Stimulated activated CD8-positive, alpha-beta memory T cell treated with anti-CD3 and anti-CD28 coated beads, Interleukin-4, amount 100 ng/mL, for 48 hours (primary cell): ENCODE measurements at regions not wholly inside any gene's neighbourhood (a gene's known extent, or its start where the extent isn't known, plus 50 kb on each side); places are given as distances from the start of the nearest gene placed in this dataset.

ENCODE experiments used
- DNase-seq: peaks from one replicate; pipeline ENCODE4 v3.0.0-alpha.2; 2020

- no peak for DNase-seq
These were observed 215.8 kb upstream of the CITED2 start for GRCh38 chr6:139590206-139590605.

DNA sequence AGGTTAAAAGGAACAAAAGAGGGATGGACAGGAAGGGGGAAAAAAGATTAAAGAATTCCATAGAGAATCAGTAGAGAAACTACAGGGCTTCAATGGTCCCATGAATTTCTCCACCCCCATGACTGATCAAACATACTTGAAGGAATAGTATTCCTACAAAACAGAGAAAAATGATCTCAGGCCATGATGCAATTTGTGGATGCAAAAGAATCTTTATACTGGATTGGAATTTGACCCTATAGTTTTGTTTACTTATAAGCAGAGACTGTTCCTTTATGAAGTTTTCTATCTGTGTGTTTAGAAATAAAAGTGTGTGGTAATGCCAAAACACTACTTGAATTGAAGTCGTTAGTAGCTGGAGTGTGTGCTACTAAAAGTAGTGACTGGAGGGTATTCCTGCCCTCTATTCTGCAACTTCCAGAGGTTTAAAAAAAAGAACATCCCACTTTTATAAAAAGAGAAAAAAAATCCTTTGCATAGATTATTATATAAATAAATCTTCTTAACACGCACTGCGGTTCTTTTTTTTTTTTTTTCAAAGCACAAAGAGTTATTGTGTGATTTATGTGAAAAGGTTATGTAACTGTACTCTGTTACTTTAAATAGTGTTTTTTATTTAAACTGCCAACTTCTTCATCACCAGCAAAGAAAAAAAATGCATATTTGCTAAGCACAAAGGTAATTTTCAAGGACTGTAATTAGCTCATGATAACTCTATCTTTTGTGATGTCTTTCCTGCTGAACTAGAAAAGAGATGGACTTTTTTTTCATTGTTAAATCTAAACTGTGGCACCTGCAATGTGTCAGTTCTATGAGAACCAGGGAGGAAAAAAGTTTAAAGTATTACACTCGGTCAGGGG, 214.5 kb upstream of the CITED2 start:
- no peak for DNase-seq

- no peak for DNase-seq
These were observed 213.7 kb upstream of the CITED2 start for GRCh38 chr6:139588076-139588639.

GRCh38 chr6:139587469-139587868, 213.0 kb upstream of the CITED2 start:
- DNase-seq = no peak

DNA sequence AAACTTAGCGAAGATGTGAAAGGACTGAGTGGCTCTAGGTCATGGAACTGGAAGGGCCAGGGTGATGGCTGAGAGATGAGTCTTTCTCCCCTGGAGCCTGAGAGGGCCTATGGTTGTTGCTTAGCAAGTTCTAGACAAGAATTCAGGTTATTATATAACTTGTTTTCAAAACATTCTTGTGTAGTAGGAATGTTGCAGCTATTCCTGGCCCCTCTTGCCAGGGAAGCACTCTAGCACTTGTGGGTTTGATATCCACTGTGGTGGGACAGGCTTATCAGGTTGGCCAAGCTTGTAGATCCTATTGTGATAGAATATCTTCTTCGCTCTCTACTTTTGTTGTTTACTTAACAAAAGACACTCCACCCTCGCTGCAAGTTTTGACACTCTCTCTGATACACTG, 211.8 kb upstream of the CITED2 start:
- no peak for DNase-seq

GRCh38 chr6:139584599-139584998, 210.2 kb upstream of the CITED2 start:
- no peak for DNase-seq

DNA sequence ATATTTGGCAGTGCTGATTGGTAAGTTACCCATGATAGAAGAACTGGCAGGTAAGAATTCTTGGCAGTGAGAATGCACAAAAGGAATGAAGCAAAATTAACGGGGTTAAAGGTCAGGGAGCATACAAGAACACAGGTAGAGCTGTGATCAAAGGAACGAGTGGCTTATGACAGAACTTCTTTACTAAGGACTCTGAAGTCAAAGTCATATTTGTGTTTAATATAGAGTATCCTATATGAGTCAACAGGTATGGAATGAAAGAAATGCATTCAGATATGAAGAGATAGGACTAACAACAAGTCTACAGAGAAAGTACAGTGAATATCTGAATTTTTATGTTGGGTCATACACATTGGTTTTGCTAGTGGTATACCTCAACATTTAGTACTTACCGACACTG, 209.0 kb upstream of the CITED2 start:
- no peak for DNase-seq

DNA sequence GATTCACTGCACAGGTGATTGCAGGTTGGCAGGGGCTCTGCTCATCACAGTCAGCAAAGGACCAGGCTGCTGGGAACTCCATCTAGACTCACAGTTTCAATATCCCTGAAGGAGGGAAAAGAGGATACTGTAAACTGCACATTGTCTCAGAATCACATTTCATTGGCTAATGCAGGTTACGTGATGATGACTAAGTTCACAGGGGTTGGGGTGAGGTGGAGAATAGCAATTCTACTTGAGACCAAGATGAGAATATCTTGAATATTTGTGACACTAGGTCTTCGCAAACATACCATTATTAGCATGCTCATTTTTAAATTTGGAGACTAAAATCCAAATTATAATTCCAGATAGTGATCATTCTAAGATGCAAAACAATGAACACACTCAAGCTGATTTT, 208.5 kb upstream of the CITED2 start:
- no peak for DNase-seq

DNA sequence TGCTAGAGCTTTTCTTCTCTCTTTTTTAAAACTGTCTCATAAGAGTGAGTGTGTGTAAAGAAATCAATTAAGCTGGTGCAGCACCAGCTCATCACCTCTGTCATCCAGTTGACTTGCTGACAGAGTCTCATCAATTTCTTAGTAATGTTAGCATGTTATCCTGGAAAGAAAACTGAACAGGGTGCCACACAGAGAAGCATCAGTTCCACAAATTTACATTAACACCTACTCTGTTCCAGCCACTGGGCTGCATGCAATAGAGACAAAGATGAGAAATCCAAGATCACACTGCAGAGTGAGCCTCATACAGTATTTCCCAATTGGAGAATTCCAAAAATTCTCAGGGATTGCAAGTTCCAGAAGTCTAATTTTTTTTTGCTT, 207.0 kb upstream of the CITED2 start:
- no peak for DNase-seq

GRCh38 chr6:139580592-139581484, 206.4 kb upstream of the CITED2 start:
- DNase-seq = no peak

DNA sequence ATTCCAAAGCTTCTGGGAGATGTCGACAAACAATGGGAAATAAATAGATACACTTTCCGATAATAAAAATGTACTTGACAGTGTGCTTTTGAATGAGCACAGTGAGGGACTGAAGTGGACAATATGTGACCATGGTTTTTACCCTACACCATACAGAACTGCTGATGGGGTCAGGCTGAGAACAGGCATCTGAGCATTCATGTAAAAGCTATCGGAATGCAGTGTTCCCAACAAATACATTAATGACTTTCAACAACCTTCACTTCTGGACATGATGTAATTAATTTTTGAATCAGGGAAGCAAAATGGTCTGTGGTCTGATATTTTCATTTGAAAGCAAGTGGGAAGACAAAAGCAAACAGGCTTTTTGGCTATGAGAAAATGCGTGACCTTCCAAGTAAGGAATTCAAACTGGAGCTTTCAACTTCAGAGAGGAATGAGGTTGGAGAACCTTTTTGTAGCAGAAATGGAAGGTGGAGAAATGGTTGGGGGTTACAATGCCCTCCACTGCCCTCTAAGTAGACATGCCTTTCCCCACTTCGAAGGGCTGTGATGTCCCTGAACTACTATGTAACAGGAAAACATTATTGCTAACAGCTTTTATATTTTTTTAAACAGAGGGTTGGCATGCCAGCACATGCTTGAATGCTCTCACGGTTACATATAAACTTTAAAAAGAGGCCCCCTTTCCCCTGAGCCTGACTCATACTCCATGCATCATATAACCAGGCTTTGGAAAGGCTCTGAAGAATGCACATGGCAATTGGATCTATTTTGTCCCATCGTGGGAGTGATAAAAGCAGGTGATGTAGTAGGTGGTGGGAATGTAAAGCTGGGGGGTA, 203.5 kb upstream of the CITED2 start:
- no peak for DNase-seq

- DNase-seq = no peak
These were observed 202.8 kb upstream of the CITED2 start for GRCh38 chr6:139577124-139577762.

DNA sequence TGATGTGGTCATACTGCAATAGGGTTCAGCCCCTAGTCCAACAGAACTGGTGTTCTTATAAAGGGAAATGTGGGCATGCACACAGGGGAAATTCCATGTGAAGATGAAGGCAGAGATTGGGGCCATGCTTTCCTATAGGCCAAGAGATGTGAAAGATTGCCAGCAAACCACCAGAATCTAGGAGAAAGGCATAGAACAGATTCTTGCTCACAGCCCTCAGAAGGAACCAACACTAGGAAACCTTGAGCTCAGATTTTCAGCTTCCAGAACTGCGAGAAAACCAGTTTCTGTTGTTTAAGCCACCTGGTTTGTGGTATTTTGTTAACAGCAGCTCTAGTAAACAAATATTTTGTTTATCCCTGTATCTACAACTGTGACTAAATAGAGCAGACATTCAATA, 197.6 kb upstream of the CITED2 start:
- no peak for DNase-seq

DNA sequence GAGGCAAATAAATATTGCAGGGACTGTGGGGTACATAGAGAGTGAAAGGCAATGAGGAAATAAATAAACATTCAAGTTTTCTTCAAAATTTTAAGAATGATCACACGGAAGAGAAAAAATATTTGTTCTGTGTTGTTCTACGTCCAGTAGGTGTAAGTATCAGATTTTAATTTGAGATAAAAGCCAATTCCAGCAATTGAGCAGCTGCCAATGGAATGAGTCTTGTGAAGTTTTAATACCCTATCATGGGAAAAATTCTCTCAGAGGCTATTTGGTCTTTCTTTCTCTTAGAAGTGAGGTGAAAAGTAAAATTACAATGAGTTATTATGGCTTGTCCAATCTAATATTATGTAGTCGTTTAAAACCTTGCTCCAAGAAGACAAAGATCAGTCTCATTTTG, 195.7 kb upstream of the CITED2 start:
- no peak for DNase-seq

- no peak for DNase-seq
These were observed 195.1 kb upstream of the CITED2 start for GRCh38 chr6:139569566-139569965.

DNA sequence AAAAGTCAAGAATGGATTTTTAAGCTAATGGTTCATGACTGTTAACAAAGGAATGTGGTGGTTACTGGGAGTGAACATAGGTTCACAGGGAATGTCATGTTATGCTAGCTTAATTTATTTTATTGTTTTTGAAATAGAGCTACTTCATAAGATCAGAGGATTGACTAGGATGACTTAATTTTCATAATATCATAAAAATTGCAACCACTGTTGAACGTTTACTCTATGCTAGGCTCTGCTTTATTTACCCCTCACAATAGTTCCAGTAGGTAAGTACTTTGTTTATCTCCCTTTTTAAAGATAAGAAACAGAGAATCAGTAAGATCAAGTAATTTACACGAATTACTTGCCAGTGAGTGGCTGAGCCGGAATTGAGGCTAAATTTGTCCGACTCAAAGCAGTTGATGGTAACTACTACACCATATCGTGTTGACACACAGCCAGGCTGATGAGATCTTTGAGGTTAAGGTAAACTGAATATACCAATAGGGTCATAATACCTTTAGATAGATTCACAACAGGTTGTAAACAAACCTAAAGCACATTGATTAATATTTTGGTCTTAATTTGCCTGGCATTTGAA, 194.6 kb upstream of the CITED2 start:
- no peak for DNase-seq

GRCh38 chr6:139568151-139568955, 193.9 kb upstream of the CITED2 start:
- DNase-seq = no peak

GRCh38 chr6:139567095-139567494, 192.6 kb upstream of the CITED2 start:
- no peak for DNase-seq

DNA sequence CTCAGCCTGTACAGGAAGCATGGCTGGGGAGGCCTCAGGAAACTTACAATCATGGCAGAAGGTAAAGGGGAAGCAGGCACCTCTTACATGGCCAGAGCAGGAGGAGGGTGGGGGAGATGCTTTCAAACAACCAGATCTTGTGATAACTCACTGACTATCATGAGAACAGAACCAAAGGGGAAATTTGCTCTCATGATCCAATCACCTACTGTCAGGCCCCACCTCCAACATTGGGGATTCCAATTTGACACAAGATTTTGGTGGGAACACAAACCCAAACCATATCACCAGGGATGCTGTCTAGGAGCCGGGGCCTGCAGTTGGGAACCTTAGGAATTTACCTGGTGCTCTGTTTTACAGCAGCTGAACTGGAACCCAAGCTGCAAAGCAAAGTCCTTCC, 191.1 kb upstream of the CITED2 start:
- no peak for DNase-seq

GRCh38 chr6:139557547-139557946, 183.1 kb upstream of the CITED2 start:
- DNase-seq = no peak

GRCh38 chr6:139556532-139556931, 182.1 kb upstream of the CITED2 start:
- DNase-seq = no peak
